AG04449 (cell line): ENCODE measurements at regions not wholly inside any gene's neighbourhood (a gene's known extent, or its start where the extent isn't known, plus 50 kb on each side); places are given as distances from the start of the nearest gene placed in this dataset.

Experiments used
- CTCF ChIA-PET: fragments of 350-600 bp; formaldehyde crosslinking; extraction: SDS; loops from one replicate; lab custom pipeline; 2021; ENCODE audit warnings: antibody characterized with exemption; lab: Yijun Ruan, JAX
- POLR2A ChIA-PET: fragments of 400-600, 350-600 bp; formaldehyde crosslinking; extraction: SDS; loops from one replicate; lab custom pipeline; 2020; ENCODE audit warnings: antibody characterized with exemption, inconsistent platforms; lab: Yijun Ruan, JAX
- DNase-seq: peaks from one replicate; pipeline ENCODE4 v3.0.0-alpha.2; 2010; ENCODE audit warnings: low read depth, low spot score
- H3K4me3 ChIP-seq: 2 replicates; pipeline ENCODE4 v1.5.1; 2011; ENCODE audit warnings: low read depth, mild to moderate bottlenecking, control low read depth, low read length
- CTCF ChIP-seq: IDR thresholded peaks from one replicate; pipeline ENCODE4 v1.5.1; 2011; ENCODE audit warnings: mild to moderate bottlenecking, moderate library complexity, low read length, control low read depth, inconsistent platforms; ENCODE audit not compliant: insufficient read depth; ENCODE audit errors: missing control alignments

- CTCF ChIA-PET: no interaction called here
- TF ChIP-seq CTCF: no peak
- no peak for DNase-seq
- POLR2A ChIA-PET: no interaction called here
- no peak overlapping the region for H3K4me3 ChIP-seq
Observed at GRCh38 chr10:65395631-65396030, 1530.2 kb upstream of the LRRTM3 start.

DNA sequence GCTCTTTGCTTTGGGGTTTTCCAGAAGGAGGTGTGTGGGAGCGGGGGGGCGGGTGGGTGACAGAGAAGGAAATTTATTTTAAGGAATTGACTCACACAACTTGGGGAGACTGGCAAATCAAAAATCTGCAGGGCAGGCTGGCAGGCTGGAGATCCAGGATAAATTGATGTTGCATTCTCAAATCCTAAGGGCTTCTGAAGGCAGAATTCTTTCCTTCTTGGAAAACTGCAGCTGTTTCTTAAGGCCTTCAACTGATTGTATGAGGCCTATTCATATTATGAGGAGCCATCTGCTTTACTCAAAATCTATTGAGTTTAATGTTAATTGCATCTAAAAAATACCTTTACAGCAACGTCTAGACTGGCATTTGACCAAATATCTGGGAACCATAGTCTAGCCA is 1528.8 kb upstream of the LRRTM3 start:
- no peak for TF ChIP-seq CTCF
- H3K4me3 ChIP-seq: no peak overlapping the region
- DNase-seq: no peak
- ChIA-PET CTCF (no interaction called here), POLR2A (no interaction called here)

DNA sequence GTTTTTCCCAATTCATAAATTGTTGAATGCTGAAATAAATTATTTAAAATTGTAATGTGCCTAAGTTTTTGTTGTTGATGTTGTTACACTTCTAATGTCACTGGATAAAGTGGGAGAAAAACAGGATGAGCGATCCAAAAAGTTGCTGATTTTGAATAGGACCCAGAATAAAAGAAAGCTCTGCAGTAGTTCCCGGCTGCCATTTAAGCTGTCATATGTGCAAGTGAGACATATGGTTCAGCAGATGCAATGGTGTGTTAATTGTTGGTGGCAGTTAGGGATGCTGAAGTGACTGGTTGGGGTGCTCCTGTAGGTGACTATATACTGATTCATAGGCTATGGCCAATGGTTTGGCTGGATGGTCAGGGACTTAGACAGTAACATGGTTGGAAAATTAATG is 1517.4 kb upstream of the LRRTM3 start:
- no peak for DNase-seq
- POLR2A ChIA-PET: interaction anchor here (0.6 kb wide), 1 partner anchor 1306 kb away, joined by 3 read pairs; no protein-coding TSS in a partner anchor
- CTCF ChIA-PET: no interaction called here
- no peak for TF ChIP-seq CTCF
- no peak overlapping the region for H3K4me3 ChIP-seq

DNA sequence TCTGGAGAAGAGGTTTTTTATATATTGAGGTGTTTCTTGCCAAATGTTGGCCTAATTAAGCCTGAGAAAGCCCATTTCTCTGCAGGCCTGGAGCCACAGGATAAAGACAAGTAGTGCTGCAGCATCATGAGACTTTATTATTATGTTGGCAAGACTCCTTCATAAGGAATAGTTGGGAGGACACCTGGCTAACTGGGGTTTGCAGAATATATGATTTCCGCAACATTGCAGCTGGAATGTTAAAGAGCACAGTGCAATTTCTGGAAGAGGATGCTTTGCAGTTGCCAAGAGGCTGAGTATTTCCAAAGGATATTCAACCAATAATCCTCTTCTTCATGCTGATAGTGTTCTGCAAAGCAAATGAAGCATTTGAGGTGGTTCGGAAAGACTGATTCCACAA is 1512.8 kb upstream of the LRRTM3 start:
- DNase-seq: no peak
- H3K4me3 ChIP-seq: no peak overlapping the region
- no peak for TF ChIP-seq CTCF
- CTCF ChIA-PET: no interaction called here
- POLR2A ChIA-PET: no interaction called here

DNA sequence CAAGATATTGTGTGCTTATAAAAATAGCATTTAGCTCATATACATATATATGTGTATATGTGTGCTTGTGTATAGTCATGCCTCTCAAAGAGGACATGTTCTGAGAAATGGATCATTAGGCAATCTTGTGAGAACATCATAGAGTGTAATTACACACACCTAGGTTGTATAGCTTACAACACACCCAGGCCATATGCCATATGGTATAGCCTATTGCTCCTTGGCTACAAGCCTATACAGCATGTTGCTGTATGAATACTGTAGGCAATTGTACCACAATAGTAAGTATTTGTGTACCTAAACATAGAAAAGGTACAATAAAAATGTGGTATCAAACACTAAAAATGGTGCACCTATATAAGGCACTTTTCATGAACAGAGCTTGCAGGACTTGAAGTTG is 1510.5 kb upstream of the LRRTM3 start:
- no peak for TF ChIP-seq CTCF
- CTCF ChIA-PET: no interaction called here

GRCh38 chr10:65416094-65416493 is 1509.7 kb upstream of the LRRTM3 start:
- ChIA-PET CTCF (no interaction called here), POLR2A (no interaction called here)
- no peak overlapping the region for H3K4me3 ChIP-seq
- TF ChIP-seq CTCF: no peak
- no peak for DNase-seq

More for the DNA sequence above, 1510.5 kb upstream of the LRRTM3 start:
- no peak overlapping the region for H3K4me3 ChIP-seq
- no peak for DNase-seq
- POLR2A ChIA-PET: no interaction called here
